Karpas-422 (cell line): ENCODE measurements at regions not wholly inside any gene's neighbourhood (a gene's known extent, or its start where the extent isn't known, plus 50 kb on each side); places are given as distances from the start of the nearest gene placed in this dataset.

Experiments used
- DNase-seq: peaks from one replicate; pipeline ENCODE4 v3.0.0-alpha.2; 2015
- H2AFZ ChIP-seq: fragments of 200-600 bp; sonication (generic); 2 replicates; pipeline ENCODE4 v1.6.1; 2014; ENCODE audit warnings: antibody characterized with exemption, low read length, mixed read lengths
- H3K27ac ChIP-seq: fragments of 200-600 bp; sonication (generic); 2 replicates; pipeline ENCODE4 v1.5.1; 2014; ENCODE audit warnings: mild to moderate bottlenecking, low read length, moderate library complexity
- H3K27me3 ChIP-seq: fragments of 200-600 bp; sonication (generic); 2 replicates; pipeline ENCODE4 v1.6.1; 2014; ENCODE audit warnings: low read length, mixed read lengths
- H3K36me3 ChIP-seq: fragments of 200-600 bp; sonication (generic); 2 replicates; pipeline ENCODE4 v1.6.1; 2014; ENCODE audit warnings: low read length, mixed read lengths; ENCODE audit not compliant: insufficient read depth
- H3K4me1 ChIP-seq: fragments of 200-600 bp; sonication (generic); 2 replicates; pipeline ENCODE4 v1.6.1; 2014; ENCODE audit warnings: mild to moderate bottlenecking, low read length, mixed read lengths
- H3K4me2 ChIP-seq: fragments of 200-600 bp; sonication (generic); 2 replicates; pipeline ENCODE4 v1.6.1; 2014; ENCODE audit warnings: low read length, low read depth, mild to moderate bottlenecking; ENCODE audit not compliant: poor library complexity, severe bottlenecking
- H3K4me3 ChIP-seq: fragments of 200-600 bp; sonication (generic); 2 replicates; pipeline ENCODE4 v1.5.1; 2014; ENCODE audit warnings: mild to moderate bottlenecking, antibody characterized with exemption, low read length, mixed read lengths
- H3K79me2 ChIP-seq: fragments of 200-600 bp; sonication (generic); 2 replicates; pipeline ENCODE4 v1.6.1; 2014; ENCODE audit warnings: mild to moderate bottlenecking, low read length, mixed read lengths
- H3K9ac ChIP-seq: fragments of 200-600 bp; sonication (generic); 2 replicates; pipeline ENCODE4 v1.6.0; 2014; ENCODE audit warnings: low read length
- H3K9me2 ChIP-seq: fragments of 200-600 bp; sonication (generic), shearing (Covaris generic); replicated peaks from 2 replicates; pipeline ENCODE4 v1.6.0; 2014; ENCODE audit warnings: mild to moderate bottlenecking, low read length, moderate library complexity; ENCODE audit not compliant: insufficient read depth
- H3K9me3 ChIP-seq: fragments of 300-700, 200-600 bp; sonication (generic); 2 replicates; pipeline ENCODE4 v1.6.1; 2014; ENCODE audit warnings: low read length, mixed read lengths
- H4K20me1 ChIP-seq: fragments of 200-600 bp; sonication (generic); 2 replicates; pipeline ENCODE4 v1.6.1; 2014; ENCODE audit warnings: mild to moderate bottlenecking, antibody characterized with exemption, low read length, low read depth; ENCODE audit not compliant: insufficient read depth

DNA sequence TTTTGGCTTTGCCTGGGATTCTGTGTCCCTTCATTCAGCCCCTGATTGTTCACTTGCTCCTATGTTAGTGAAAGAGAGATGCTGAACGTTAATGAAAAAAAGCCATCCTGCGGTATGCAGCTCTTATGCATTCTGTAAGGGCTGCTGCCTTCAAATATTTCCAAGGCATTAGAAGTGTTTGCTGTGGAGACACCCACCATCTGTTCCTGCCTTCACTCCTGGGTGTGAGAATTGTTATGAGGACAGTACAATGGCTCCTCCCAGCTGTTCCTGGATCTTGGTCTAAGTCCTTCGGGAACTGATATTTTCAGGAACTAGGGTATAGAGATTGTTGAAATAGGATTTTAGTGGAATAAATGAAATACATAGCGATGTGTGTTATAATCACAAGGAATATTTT lies 427.1 kb upstream of the FAM47C start:
- Histone ChIP-seq H3K79me2 (no peaks in the 10 kb centered on the region), H3K4me3 (no peak overlapping the region), H3K9me3 (no peaks in the 10 kb centered on the region; the same call in 1 of the 2 replicates), H4K20me1 (no peaks in the 10 kb centered on the region), H3K27ac (no peak overlapping the region), H2AFZ (no peak overlapping the region), H3K36me3 (no peaks in the 10 kb centered on the region), H3K9me2 (no peaks in the 10 kb centered on the region), H3K4me1 (no peaks in the 10 kb centered on the region), H3K9ac (no peak overlapping the region), H3K27me3 (no peaks in the 10 kb centered on the region), H3K4me2 (no peak overlapping the region)
- DNase-seq: no peak

GRCh38 chrX:36583674-36584073 lies 424.5 kb upstream of the FAM47C start:
- Histone ChIP-seq H3K4me3 (no peak overlapping the region), H3K27ac (no peak overlapping the region), H3K79me2 (no peaks in the 10 kb centered on the region), H4K20me1 (no peaks in the 10 kb centered on the region), H2AFZ (no peak overlapping the region), H3K4me1 (no peaks in the 10 kb centered on the region), H3K36me3 (no peaks in the 10 kb centered on the region), H3K4me2 (no peak overlapping the region), H3K9ac (no peak overlapping the region), H3K27me3 (no peaks in the 10 kb centered on the region), H3K9me3 (no peaks in the 10 kb centered on the region), H3K9me2 (no peaks in the 10 kb centered on the region)
- no peak for DNase-seq

GRCh38 chrX:36609616-36610585 lies 398.3 kb upstream of the FAM47C start:
- H3K27ac ChIP-seq: no peak overlapping the region
- no peak overlapping the region for H3K4me2 ChIP-seq
- no peaks in the 10 kb centered on the region for H3K27me3 ChIP-seq
- no peaks in the 10 kb centered on the region for H4K20me1 ChIP-seq
- H3K9ac ChIP-seq: no peak overlapping the region
- no peaks in the 10 kb centered on the region for H3K9me2 ChIP-seq
- no peaks in the 10 kb centered on the region for H3K4me1 ChIP-seq
- DNase-seq: no peak
- H3K4me3 ChIP-seq: no peak overlapping the region
- H2AFZ ChIP-seq: no peak overlapping the region
- H3K79me2 ChIP-seq: no peaks in the 10 kb centered on the region
- no peaks in the 10 kb centered on the region for H3K36me3 ChIP-seq
- H3K9me3 ChIP-seq: peaks cover 18% of the 10 kb centered on the region

DNA sequence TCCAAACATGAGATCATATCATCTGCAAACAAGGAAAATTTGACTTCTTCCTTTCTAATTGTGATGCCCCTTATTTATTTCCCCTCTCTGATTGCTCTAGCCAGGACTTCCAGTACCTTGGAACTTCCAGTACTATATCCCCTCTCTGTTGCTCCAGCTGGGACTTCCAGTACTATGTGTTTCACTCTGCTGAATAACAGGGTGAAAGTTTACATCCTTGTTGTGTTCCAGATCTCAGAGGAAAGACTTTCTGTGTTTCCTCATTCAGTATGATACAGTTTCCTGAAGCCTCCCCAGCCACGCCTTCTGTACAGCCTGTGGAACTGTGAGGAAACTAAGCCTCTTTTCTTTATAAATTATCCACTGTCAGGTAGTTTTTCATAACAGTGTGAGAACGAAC lies 381.3 kb upstream of the FAM47C start:
- peaks cover 17% of the 10 kb centered on the region for H3K9me3 ChIP-seq
- DNase-seq: no peak

DNA sequence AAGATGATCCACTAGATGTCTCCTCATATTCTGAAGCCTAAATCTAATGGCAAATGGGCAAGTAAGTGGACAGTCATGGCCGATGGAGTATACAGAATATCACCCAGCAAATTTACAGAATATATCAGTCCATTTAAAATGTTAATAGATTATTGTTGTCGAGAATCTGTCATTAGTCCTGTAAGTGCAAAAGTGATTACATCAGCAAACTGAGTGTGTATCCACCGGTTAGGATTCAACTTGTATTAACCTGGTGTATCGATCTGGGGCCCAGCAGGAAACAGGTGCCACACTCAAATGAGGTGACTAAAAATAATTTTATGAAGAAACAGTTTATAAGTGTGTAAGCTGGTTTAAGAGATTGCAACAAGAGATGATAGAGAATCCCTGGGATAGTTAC lies 367.9 kb upstream of the FAM47C start:
- no peak for DNase-seq
- Histone ChIP-seq H3K4me3 (no peak overlapping the region), H3K9me2 (no peaks in the 10 kb centered on the region), H3K9ac (no peak overlapping the region), H3K4me2 (no peak overlapping the region), H3K79me2 (no peaks in the 10 kb centered on the region), H3K27ac (no peak overlapping the region), H4K20me1 (no peaks in the 10 kb centered on the region), H3K27me3 (no peaks in the 10 kb centered on the region), H2AFZ (no peak overlapping the region), H3K9me3 (peaks cover 13% of the 10 kb centered on the region), H3K4me1 (no peaks in the 10 kb centered on the region), H3K36me3 (no peaks in the 10 kb centered on the region)

More for the DNA sequence above, 381.3 kb upstream of the FAM47C start:
- Histone ChIP-seq H3K79me2 (no peaks in the 10 kb centered on the region), H2AFZ (no peak overlapping the region), H3K4me1 (no peaks in the 10 kb centered on the region), H3K4me2 (no peak overlapping the region), H3K27ac (no peak overlapping the region), H3K9ac (no peak overlapping the region), H3K27me3 (no peaks in the 10 kb centered on the region), H4K20me1 (no peaks in the 10 kb centered on the region), H3K36me3 (no peaks in the 10 kb centered on the region), H3K9me2 (no peaks in the 10 kb centered on the region), H3K4me3 (no peak overlapping the region)

DNA sequence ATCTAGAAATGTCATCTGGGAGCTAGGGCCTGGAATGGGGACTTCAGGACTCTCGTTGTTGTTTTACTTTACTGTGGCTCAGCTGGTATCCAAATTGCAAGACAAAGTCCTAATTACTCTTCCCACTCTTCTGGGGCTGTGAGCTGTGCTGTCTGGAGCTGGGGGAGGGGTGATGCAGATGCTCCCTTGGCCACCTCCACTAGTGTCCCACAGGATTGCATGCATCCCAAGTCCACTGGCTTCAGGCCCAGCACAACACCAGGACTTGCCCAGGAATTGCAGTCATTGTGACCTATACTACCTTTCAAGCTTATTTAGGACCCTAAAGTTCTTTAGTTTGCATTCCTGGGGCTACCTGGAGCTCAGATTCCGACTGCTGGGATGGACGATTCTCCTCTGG lies 366.1 kb upstream of the FAM47C start:
- Histone ChIP-seq H3K27ac (no peak overlapping the region), H3K4me2 (no peak overlapping the region), H3K4me1 (no peaks in the 10 kb centered on the region), H3K36me3 (no peaks in the 10 kb centered on the region), H3K27me3 (no peaks in the 10 kb centered on the region), H2AFZ (no peak overlapping the region), H3K79me2 (no peaks in the 10 kb centered on the region), H3K9ac (no peak overlapping the region), H3K4me3 (no peak overlapping the region), H3K9me3 (peaks cover 13% of the 10 kb centered on the region), H3K9me2 (no peaks in the 10 kb centered on the region), H4K20me1 (no peaks in the 10 kb centered on the region)
- DNase-seq: no peak

- no peak overlapping the region for H3K27ac ChIP-seq
Measured at GRCh38 chrX:36650622-36651021, 357.5 kb upstream of the FAM47C start.

DNA sequence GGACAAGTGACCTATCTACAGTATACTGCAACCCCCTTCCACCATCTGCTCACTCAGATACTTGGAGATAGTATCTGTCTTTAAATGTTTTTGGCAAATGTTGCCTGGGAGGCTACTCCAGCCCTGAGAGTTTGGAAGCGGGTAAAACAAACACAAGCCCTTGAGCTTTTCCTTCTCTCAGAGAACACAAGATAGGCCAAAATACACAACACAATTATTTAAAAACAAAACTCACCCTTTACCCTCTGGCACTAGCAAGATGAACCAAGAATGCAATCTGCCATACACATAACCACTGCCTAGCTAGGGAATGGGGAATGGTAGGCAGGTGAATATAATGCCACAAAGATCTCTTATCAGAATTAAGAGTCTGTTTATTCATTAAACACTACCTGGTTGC lies 324.7 kb upstream of the FAM47C start:
- Histone ChIP-seq H3K27me3 (no peaks in the 10 kb centered on the region), H4K20me1 (no peaks in the 10 kb centered on the region), H3K9ac (no peak overlapping the region), H3K9me3 (no peaks in the 10 kb centered on the region; the same call in 1 of the 2 replicates), H3K4me1 (no peaks in the 10 kb centered on the region), H3K9me2 (0 out of 2 replicates have a peak, but pooled peaks cover 3% of the 10 kb centered on the region), H3K4me3 (no peak overlapping the region), H3K27ac (no peak overlapping the region), H3K36me3 (no peaks in the 10 kb centered on the region), H2AFZ (no peak overlapping the region), H3K4me2 (no peak overlapping the region), H3K79me2 (no peaks in the 10 kb centered on the region)
- DNase-seq: no peak

More at GRCh38 chrX:36650622-36651021, 357.5 kb upstream of the FAM47C start:
- H3K4me3 ChIP-seq: no peak overlapping the region
- no peak for DNase-seq
- H3K9ac ChIP-seq: no peak overlapping the region
- no peak overlapping the region for H3K4me2 ChIP-seq
- H3K27me3 ChIP-seq: no peaks in the 10 kb centered on the region
- H3K4me1 ChIP-seq: no peaks in the 10 kb centered on the region
- no peaks in the 10 kb centered on the region for H3K79me2 ChIP-seq
- H2AFZ ChIP-seq: no peak overlapping the region
- peaks cover 18% of the 10 kb centered on the region for H3K9me3 ChIP-seq
- H4K20me1 ChIP-seq: no peaks in the 10 kb centered on the region
- H3K36me3 ChIP-seq: no peaks in the 10 kb centered on the region
- H3K9me2 ChIP-seq: no peaks in the 10 kb centered on the region
